HG03159 (cell line): ENCODE measurements at regions not wholly inside any gene's neighbourhood (a gene's known extent, or its start where the extent isn't known, plus 50 kb on each side); places are given as distances from the start of the nearest gene placed in this dataset.

Experiments used
- ATAC-seq: cut with Tn5 transposase; IDR thresholded peaks from one replicate; pipeline ENCODE4 v1.9.1; 2021; ENCODE audit warnings: mild to moderate bottlenecking, moderate library complexity; ENCODE audit not compliant: unreplicated experiment

GRCh38 chr2:164439885-164440284 is 181.4 kb downstream of the GRB14 start:
- no peak for ATAC-seq

GRCh38 chr2:164439235-164439634 is 182.0 kb downstream of the GRB14 start:
- no peak for ATAC-seq

DNA sequence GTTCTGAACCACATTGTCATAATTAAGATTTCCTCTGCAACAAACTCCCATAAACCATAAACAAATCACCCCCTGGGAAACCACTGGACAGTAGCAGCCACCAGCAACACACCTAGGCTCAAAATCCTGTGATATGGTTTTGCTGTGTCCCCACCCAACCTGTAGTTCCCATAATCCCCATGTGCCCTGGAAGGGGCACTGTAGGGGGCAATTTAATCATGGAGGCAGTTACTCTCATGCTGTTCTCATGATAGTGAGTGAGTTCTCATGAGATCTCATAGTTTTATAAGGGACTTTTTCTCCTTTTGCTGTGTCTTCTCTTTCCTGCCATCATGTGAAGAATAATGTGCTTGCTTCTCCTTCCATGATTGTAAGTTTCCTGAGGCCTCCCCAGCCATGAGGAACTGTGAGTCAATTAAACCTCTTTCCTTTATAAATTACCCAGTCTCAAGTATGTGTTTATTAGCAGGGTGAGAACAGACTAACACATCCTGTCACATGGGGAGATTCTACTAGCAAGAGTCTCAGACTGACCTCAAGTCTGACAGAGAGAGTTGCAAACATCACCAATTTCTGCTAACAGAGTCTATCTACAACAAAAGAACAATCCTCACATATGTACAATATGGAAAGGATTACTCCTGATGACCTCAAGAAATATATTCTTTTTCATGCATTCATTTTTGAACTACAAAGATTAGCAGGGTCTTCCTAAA is 182.6 kb downstream of the GRB14 start:
- no peak for ATAC-seq

DNA sequence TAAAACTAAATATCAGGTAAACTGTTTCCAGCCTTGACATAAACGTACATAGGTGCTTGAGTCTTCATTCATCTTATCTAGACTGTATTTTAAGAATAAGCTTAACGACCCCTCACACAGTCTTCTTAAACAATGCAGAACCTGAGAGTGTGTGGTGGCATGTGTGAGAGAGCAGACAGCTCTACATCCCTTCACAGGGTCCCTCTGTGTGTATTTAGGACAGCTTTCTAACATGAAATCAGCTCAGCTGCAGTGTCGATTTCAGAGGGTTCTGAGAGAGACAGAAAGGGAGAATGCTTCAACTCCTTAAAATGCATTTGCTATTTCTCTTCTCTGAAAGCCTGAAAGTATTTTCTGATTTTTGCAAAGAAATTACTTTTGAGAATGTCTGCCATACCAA is 185.2 kb downstream of the GRB14 start:
- no peak for ATAC-seq

DNA sequence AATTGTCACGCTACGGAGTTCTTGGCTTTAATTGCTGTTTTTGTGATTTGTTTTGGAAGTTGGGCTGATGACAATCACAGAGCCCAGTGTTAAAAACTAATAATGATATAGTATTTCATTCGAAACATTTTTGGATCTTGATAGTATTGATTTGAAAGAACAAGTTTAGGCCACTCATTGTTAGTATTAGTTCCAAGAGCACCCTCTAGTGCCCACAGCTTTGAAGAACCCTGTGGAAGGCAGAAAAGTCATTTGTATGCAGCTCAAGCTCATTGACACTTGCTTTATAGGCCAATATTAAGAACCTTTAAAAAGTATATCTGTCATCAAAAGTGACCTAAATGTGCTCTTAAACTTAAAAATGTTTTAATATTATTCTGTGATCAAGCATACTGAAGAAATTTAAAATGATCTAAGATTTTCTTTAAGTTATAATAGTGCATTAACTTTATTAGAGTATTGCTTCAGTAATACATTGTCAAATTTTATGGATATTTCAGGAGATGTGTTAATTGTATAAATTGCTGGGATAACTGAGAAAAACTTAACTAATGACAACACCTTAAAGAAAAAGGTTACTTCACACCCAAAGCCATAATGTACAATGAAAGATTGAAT is 191.0 kb downstream of the GRB14 start:
- ATAC-seq, result peak; percentile 76

- ATAC-seq, result no peak
These were observed 191.9 kb downstream of the GRB14 start for GRCh38 chr2:164429354-164429753.

DNA sequence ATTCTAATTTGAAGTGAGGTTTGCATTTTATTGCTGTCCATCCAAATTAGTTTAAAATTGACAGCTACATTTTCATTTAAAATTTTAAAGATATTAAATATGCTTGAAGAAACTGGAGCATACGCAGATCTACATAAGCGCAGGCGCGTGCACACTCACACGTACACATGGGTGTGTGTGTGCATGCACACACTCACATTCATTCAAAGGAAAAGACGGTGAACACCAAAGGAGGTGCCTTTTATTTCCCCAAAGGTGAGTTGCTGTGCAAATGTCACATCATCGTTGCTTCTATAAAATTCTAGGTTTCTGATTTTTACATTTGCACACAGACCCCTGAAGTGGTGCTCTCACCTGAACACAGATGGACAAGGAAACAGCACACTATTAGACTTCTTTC is 194.2 kb downstream of the GRB14 start:
- ATAC-seq, result no peak

- ATAC-seq, result no peak
These were observed 200.5 kb downstream of the GRB14 start for GRCh38 chr2:164420787-164421186.

DNA sequence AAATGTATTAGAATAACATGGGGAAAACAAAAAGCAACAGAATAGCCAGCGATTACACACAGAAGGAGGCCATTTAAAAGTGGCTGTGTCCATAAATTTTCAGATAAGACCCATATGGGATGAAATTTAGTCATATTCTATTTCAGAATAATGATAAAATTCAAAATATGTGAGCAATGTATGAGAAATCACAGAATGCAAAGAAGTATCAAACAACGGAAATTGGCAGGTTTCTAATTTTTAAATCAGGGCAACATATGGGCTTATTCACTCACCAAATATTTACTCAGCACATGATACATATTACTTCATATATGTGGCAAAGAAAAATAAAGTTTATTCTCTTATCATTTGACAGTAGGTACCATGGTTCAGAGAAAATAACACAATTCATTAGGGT is 208.5 kb downstream of the GRB14 start:
- no peak for ATAC-seq

GRCh38 chr2:164389411-164389810 is 231.9 kb downstream of the GRB14 start:
- no peak for ATAC-seq

- peak; percentile 69 for ATAC-seq
These were observed 232.8 kb downstream of the GRB14 start for GRCh38 chr2:164388511-164388910.

DNA sequence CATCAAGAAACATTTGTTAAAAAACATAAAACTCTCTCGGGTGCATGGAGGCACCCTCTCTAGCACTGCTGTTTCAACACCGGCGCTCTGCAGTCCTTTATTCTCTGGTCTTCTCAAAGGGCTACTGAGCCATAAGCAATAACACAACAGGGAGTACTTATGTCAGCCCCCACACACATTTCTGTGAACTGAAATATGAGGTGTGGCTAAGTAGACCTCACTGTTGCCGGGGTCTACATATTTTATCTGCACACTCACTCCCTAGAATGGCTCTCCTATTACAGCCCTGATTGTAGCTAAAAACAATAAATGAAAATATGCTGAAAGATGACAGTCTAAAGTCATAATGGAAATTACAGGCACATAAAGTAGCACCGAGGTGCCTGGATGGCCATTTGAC is 235.1 kb downstream of the GRB14 start:
- no peak for ATAC-seq

- no peak for ATAC-seq
These were observed 236.8 kb downstream of the GRB14 start for GRCh38 chr2:164384434-164384833.

DNA sequence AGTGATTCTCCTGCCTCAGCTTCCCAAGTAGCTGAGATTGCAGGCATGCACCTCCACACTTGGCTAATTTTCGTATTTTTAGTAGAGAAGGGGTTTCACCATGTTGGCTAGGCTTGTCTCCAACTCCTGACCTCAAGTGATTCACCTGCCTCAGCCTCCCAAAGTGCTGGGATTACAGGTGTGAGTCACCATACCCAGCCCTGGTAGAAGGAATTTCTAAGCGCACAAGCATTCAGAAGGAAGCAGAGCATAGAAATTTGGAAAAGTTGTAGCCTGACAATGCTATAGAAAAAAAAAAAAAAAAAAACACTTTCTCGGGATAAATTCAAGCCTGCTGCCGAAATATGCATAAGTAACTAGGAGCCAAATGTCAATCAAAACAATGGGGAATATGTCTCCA is 249.4 kb downstream of the GRB14 start:
- ATAC-seq, result no peak

GRCh38 chr2:164369366-164369765 is 251.9 kb downstream of the GRB14 start:
- no peak for ATAC-seq

DNA sequence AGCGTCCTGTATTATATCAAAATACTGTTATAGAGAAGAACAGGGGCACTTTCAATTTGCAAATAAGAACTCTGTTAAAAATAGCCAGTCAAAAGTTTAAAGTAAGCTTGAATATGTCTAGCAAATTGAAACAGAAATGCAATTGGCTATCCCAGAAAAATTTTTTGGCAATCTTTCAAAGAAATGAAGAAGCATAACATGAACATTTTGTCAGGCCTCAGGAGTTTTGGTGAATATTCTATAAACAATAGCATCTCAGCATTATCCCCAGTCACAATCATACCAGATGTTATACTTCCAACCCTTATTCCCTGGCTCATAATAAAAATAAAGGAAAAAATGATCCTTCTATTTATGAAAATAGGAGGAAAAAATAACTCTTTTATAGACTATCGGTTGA is 252.4 kb downstream of the GRB14 start:
- ATAC-seq, result no peak

- ATAC-seq, result no peak
These were observed 257.6 kb downstream of the GRB14 start for GRCh38 chr2:164363646-164364045.

- no peak for ATAC-seq
These were observed 269.7 kb downstream of the GRB14 start for GRCh38 chr2:164351536-164351935.

DNA sequence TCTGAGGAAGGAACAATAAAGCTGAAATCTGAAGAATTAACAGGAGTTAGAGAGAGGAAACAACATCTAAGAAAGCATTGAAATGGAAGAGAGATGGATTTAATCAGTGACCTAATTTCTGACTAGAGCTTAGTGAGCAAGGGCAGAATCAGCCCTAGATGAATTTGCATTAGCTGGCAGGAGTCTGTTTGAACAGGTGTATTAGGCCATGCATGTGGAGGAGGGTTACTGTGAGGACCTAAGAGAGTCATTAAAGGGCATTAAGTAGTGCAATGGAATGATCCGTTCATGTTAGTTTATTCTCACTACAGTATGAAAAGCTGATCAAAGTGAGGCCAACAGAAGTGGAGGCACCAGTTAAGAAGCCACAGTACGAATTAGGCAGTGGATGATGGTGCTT is 285.3 kb downstream of the GRB14 start:
- ATAC-seq, result no peak

- ATAC-seq, result no peak
These were observed 286.2 kb downstream of the GRB14 start for GRCh38 chr2:164335128-164335527.

DNA sequence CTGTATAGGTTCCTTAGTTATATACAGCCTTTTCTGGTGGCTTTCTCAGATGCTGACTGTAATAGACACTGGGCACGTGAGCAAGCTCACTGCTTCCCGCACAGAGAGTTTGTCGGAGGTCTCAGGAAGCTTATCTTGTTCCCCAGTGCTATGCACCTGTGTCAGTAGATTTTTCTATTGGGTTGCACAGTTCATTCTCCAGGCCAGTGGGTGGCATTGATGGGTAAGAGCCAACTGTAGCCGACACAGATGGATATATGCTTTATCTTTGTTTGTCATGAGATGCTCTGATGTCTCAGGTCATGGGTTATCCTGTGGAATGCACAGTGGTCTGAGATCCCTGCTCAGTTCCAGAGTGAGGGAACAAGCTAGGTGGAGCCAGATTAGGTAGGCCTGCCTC is 293.0 kb downstream of the GRB14 start:
- no peak for ATAC-seq

- no peak for ATAC-seq
These were observed 297.3 kb downstream of the GRB14 start for GRCh38 chr2:164323978-164324377.

- ATAC-seq, result no peak
These were observed 307.1 kb downstream of the GRB14 start for GRCh38 chr2:164314148-164314547.
